GM12864 (cell line): ENCODE measurements at regions not wholly inside any gene's neighbourhood (a gene's known extent, or its start where the extent isn't known, plus 50 kb on each side); places are given as distances from the start of the nearest gene placed in this dataset.
A peak's percentile ranks its signal among the peaks of the same experiment; 100 is the strongest.

Experiments
- DNase-seq: peaks from one replicate; pipeline ENCODE4 v3.0.0-alpha.2; 2011; ENCODE audit warnings: low read depth
- H3K4me3 ChIP-seq: 2 replicates; pipeline ENCODE4 v1.5.1; 2011; ENCODE audit warnings: mild to moderate bottlenecking, low read depth, low read length, control low read depth
- TF ChIP-seq, protein P1 (sequence below): IDR thresholded peaks from 2 replicates; pipeline ENCODE4 v1.5.1; 2011; ENCODE audit warnings: low read depth, mild to moderate bottlenecking, moderate library complexity, low read length, control low read depth, inconsistent platforms; ENCODE audit errors: missing control alignments

DNA sequence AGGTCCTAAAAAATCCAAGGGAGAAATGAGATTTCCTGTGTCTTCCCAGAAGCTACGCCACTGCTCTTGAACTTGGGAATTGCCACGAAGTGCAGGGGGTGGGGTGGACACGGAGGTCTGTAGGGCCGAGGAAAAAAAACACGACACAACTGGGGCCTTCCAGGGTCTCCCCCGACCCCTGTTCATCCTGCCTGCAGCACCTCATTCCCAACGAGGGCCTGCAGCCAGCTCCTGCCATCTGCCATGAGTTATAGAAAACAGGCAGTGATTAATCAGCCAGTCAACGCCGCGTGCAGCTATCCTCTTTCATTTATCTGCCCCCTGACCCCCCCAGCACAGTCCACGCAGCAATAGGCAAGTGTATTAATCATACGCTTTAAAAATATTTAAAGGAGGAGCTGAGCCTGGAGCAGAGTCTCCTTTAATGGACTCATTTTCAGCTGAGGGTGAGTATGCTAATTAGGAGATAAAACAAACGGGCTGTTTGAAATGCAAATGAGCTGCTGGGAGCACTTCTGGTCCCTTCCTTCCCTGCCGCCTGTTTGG lies 209.9 kb downstream of the TFCP2L1 start:
- peak; percentile 44 for DNase-seq
- TF ChIP-seq, protein P1, sequence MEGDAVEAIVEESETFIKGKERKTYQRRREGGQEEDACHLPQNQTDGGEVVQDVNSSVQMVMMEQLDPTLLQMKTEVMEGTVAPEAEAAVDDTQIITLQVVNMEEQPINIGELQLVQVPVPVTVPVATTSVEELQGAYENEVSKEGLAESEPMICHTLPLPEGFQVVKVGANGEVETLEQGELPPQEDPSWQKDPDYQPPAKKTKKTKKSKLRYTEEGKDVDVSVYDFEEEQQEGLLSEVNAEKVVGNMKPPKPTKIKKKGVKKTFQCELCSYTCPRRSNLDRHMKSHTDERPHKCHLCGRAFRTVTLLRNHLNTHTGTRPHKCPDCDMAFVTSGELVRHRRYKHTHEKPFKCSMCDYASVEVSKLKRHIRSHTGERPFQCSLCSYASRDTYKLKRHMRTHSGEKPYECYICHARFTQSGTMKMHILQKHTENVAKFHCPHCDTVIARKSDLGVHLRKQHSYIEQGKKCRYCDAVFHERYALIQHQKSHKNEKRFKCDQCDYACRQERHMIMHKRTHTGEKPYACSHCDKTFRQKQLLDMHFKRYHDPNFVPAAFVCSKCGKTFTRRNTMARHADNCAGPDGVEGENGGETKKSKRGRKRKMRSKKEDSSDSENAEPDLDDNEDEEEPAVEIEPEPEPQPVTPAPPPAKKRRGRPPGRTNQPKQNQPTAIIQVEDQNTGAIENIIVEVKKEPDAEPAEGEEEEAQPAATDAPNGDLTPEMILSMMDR: no peak
- H3K4me3 ChIP-seq: no peak overlapping the region

DNA sequence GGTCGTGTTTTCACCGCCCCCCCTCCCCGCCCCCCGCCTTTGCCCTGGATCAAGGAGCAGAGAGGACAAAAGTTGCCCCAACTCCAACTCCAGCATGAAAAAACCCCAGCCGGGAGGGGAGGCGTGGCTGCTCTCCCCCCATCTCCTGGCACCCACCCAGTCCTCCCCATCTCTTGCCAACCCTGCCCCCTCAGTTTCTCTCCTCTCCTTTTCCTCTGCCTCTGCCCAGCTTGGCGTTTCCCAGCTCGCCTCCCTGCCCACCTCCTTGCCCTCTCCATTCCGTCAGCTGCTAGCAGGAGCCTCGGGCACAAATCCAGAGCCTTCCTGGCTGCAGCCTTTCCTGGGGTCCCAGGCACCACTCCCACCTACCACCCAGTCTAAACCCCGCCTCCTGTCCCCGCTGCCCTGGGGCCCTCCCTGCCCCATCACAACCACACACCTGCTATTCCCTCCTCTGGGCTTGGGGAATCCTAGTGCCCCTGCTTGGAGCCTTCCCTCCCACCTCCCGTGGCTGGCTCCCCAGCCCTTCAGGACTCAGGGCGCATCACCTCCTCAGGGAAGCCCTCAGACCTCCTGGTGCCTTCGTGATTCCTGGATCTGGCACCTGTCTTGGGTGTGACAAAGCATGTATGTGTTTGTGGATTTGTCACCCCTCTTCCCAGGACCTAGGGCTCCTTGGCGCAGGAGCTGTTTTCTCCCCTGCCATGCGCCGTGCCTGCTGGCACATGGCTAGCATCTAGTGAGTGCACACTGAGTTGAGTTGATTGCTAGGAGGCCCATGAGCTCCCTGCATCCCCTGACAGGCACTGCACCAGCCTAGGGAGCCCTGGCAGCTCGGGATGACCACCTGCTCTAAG lies 209.1 kb downstream of the TFCP2L1 start:
- H3K4me3 ChIP-seq: no peak overlapping the region
- DNase-seq: no peak
- TF ChIP-seq, protein P1: no peak

DNA sequence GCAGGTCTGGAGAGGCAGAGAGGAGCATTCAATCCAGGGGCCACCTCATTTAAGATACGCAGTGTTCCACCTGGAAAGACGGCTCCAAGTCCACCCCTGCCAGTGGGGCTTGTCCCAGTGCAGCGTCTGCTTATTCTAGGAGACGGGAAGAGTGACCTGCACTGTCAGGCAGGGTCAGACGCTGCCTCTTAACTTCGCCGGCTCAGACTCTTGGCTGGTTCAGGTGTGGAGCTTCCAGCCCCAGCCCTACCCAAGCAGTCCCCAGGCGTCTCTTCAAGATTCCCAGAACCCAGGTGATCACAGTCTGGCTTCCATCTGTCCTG lies 208.5 kb downstream of the TFCP2L1 start:
- no peak overlapping the region for H3K4me3 ChIP-seq
- TF ChIP-seq, protein P1: no peak
- no peak for DNase-seq

DNA sequence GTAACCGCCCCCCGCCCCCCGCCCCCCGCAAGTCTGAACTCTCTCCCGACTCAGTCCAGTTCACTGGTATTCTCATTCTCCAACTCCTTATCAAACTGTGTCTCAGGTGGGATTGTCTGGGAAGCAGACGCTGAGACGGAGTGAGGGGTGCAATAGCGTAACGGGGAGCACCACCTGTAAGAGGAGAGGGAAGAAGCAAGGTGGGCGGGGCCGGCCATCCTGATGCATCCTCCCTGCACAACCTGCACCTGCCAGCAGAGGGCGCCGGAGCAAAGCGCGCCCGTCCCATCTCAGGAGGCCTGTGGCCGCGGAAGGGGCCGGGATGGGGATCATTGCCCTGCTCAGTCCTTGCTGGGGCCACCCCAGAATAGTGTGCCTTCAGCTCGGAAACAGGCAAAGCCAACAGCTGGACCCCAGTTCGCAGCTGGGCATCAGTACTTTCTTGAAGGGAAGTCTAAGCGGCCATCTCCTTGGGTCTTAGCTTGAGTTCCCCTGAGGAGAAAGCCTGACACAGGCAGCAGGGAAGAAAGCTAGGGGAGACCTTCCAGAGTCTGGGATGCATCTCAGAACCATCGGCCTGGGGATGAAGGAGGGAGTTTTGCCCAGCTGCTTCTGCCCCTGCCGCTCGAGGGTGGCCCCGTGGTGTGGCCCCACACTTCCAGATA lies 208.0 kb downstream of the TFCP2L1 start:
- no peak overlapping the region for H3K4me3 ChIP-seq
- TF ChIP-seq, protein P1: peak; percentile 94
- DNase-seq: no peak

DNA sequence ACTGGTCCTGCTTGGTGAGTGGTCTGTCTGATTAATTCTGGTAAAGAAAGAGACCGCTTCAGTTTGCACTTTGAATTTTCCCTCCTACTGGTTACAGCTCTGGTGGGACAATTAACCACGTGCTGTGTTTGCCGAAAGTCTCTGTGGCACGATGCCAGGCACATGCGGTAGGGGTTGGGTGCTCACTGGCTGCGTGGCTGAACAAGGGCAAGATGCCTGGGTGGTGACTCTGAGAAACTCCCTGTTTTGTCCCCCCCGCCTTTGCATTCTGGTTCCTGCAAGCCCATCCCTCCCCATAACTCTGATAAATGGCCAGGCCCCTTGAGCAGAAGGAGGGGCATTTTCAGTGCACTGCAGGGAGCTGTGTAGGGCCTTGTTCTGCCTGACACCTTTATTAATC lies 206.1 kb downstream of the TFCP2L1 start:
- no peak overlapping the region for H3K4me3 ChIP-seq
- TF ChIP-seq, protein P1: no peak
- no peak for DNase-seq

DNA sequence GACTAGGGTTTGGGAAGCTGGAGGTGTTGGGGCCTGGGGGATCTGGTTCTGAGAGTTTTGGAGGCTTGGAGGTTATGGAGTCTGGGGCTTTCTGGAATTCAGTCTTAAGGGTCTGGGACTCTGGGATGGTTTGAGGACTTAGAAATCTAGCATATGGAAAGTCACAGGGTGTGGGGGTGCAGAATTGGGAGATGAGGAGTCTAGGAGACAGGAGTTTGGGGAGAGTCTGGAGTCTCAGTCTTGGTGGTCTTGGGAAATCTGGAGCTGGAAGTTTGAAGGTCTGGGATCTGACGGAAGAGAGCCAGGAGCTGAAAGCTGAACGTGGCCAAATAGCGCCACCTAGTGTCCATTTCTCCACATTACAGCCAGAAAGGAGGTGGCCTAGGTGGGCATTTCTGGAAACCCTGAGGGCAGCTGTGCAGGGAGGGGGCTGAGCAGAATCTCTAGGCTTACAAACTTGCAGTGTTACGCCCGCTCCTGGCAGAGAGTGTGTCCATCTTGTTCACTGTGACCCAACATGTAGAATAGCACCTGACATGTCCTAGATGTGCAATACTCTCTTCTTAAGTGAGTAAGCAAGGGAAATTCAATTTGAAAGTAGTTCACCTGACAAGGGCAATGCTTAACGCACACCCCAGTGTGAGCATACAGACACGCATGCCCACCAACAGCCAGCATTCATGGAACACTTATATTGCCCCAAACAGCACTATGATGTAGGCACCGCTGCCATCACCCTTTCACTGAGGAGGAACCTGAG lies 204.8 kb downstream of the TFCP2L1 start:
- H3K4me3 ChIP-seq: no peak overlapping the region
- no peak for DNase-seq
- TF ChIP-seq, protein P1: peak; percentile 87
